ENCODE measurements at regions not wholly inside any gene's neighbourhood (a gene's known extent, or its start where the extent isn't known, plus 50 kb on each side); places are given as distances from the start of the nearest gene placed in this dataset.

- H3K4me1 ChIP-seq (ENCODE audit: control insufficient read depth in 1 of 2, extremely low read depth in 1 of 2, insufficient read depth in 2 of 2, low read length in 2 of 2) = peaks cover 0 to 3% of the 10 kb centered on the region in 2 experiments
- no peaks in the 10 kb centered on the region for H3K36me3 ChIP-seq (ENCODE audit: control insufficient read depth in 2 of 2, extremely low read depth in 1 of 2, insufficient read depth in 1 of 2, low read length in 1 of 2)
- H3K27me3 ChIP-seq (replicated peaks in 1 of 2; ENCODE audit: control insufficient read depth in 2 of 2, extremely low read depth in 1 of 2, insufficient read depth in 2 of 2, low read length in 1 of 2) = peaks cover 0 to 11% of the 10 kb centered on the region in 2 experiments
- no peak overlapping the region for H3K4me3 ChIP-seq (ENCODE audit: control insufficient read depth in 1 of 2, extremely low read depth in 1 of 2, low read length in 1 of 2)
- H3K4me1 Mint-ChIP-seq = peaks cover 2 to 6% (median 4%) of the 10 kb centered on the region in 3 donors
- peak overlapping the region in 1 of 3 donors; percentile 18 for H3K4me3 Mint-ChIP-seq
- no peaks in the 10 kb centered on the region for H3K9me3 ChIP-seq
- H3K27ac Mint-ChIP-seq = no peak overlapping the region
- 30% methylated on average over 20 of the region's 27 CpGs for WGBS (ENCODE audit: insufficient coverage)
- ChIA-PET CTCF (interaction anchor here (0.5 to 1.0 kb wide), 3 partner anchors 15 to 1153 kb away, joined by 3 read pairs; no protein-coding TSS in a partner anchor), POLR2A (no interaction called here)
- peaks cover 15 to 17% of the 10 kb centered on the region in 2 donors for H3K27me3 Mint-ChIP-seq
- peak in 3 of 4 experiments; percentile 43 to 65 (median 65) for ATAC-seq (replicated peaks in 1 of 4)
- H3K36me3 Mint-ChIP-seq = no peaks in the 10 kb centered on the region
- no peaks in the 10 kb centered on the region for H3K9me3 Mint-ChIP-seq
- DNase-seq = peak in 24 of 35 experiments; percentile 2 to 53 (median 11)
- H3K27ac ChIP-seq (ENCODE audit: low read length) = no peak overlapping the region
Observed at GRCh38 chr7:34320926-34321661, 336.9 kb upstream of the NPSR1 start.

GRCh38 chr7:34322841-34323240 is 335.2 kb upstream of the NPSR1 start:
- no CpG with 5 or more reads among the region's 2 CpGs for WGBS (ENCODE audit: insufficient coverage)
- ATAC-seq (replicated peaks in 1 of 4) (no peak), DNase-seq (no peak)
- H3K27ac ChIP-seq (ENCODE audit: low read length) = no peak overlapping the region
- H3K36me3 ChIP-seq (ENCODE audit: control insufficient read depth in 2 of 2, extremely low read depth in 1 of 2, insufficient read depth in 1 of 2, low read length in 1 of 2) = no peaks in the 10 kb centered on the region
- Mint-ChIP-seq H3K4me1 (peaks cover 2 to 6% (median 4%) of the 10 kb centered on the region in 3 donors), H3K27ac (no peak overlapping the region), H3K9me3 (no peaks in the 10 kb centered on the region), H3K36me3 (no peaks in the 10 kb centered on the region), H3K4me3 (no peak overlapping the region), H3K27me3 (peaks cover 16 to 17% of the 10 kb centered on the region in 2 donors)
- H3K9me3 ChIP-seq = no peaks in the 10 kb centered on the region
- peaks cover 0 to 3% of the 10 kb centered on the region in 2 experiments for H3K4me1 ChIP-seq (ENCODE audit: control insufficient read depth in 1 of 2, extremely low read depth in 1 of 2, insufficient read depth in 2 of 2, low read length in 2 of 2)
- POLR2A ChIA-PET = no interaction called here
- no peak overlapping the region for H3K4me3 ChIP-seq (ENCODE audit: control insufficient read depth in 1 of 2, extremely low read depth in 1 of 2, low read length in 1 of 2)
- CTCF ChIA-PET = no interaction called here
- peaks cover 0 to 11% of the 10 kb centered on the region in 2 experiments for H3K27me3 ChIP-seq (replicated peaks in 1 of 2; ENCODE audit: control insufficient read depth in 2 of 2, extremely low read depth in 1 of 2, insufficient read depth in 2 of 2, low read length in 1 of 2)

GRCh38 chr7:34327681-34328080 is 330.3 kb upstream of the NPSR1 start:
- H3K27ac ChIP-seq (ENCODE audit: low read length) = no peak overlapping the region
- H3K4me1 ChIP-seq (ENCODE audit: control insufficient read depth in 1 of 2, extremely low read depth in 1 of 2, insufficient read depth in 2 of 2, low read length in 2 of 2) = no peaks in the 10 kb centered on the region
- 89% methylated on average over 1 of the region's 1 CpG for WGBS (ENCODE audit: insufficient coverage)
- no peak for DNase-seq
- Mint-ChIP-seq H3K36me3 (no peaks in the 10 kb centered on the region), H3K9me3 (no peaks in the 10 kb centered on the region), H3K4me3 (no peak overlapping the region), H3K27me3 (peaks cover 4 to 6% of the 10 kb centered on the region in 2 donors), H3K4me1 (no peaks in the 10 kb centered on the region), H3K27ac (no peak overlapping the region)
- no peak for ATAC-seq (replicated peaks in 1 of 4)
- no peaks in the 10 kb centered on the region for H3K9me3 ChIP-seq
- H3K4me3 ChIP-seq (ENCODE audit: control insufficient read depth in 1 of 2, extremely low read depth in 1 of 2, low read length in 1 of 2) = no peak overlapping the region
- ChIA-PET POLR2A (no interaction called here), CTCF (no interaction called here)
- H3K27me3 ChIP-seq (replicated peaks in 1 of 2; ENCODE audit: control insufficient read depth in 2 of 2, extremely low read depth in 1 of 2, insufficient read depth in 2 of 2, low read length in 1 of 2) = peaks cover 0 to 2% of the 10 kb centered on the region in 2 experiments
- no peaks in the 10 kb centered on the region for H3K36me3 ChIP-seq (ENCODE audit: control insufficient read depth in 2 of 2, extremely low read depth in 1 of 2, insufficient read depth in 1 of 2, low read length in 1 of 2)

- Mint-ChIP-seq H3K9me3 (peaks cover 0 to 13% (median 0%) of the 10 kb centered on the region in 3 donors), H3K4me3 (no peak overlapping the region), H3K27me3 (peaks cover 0 to 1% of the 10 kb centered on the region in 2 donors), H3K36me3 (no peaks in the 10 kb centered on the region), H3K4me1 (no peaks in the 10 kb centered on the region), H3K27ac (no peak overlapping the region)
- Histone ChIP-seq H3K27ac (ENCODE audit: low read length) (no peak overlapping the region), H3K36me3 (ENCODE audit: control insufficient read depth in 2 of 2, extremely low read depth in 1 of 2, insufficient read depth in 1 of 2, low read length in 1 of 2) (no peaks in the 10 kb centered on the region), H3K4me1 (ENCODE audit: control insufficient read depth in 1 of 2, extremely low read depth in 1 of 2, insufficient read depth in 2 of 2, low read length in 2 of 2) (no peaks in the 10 kb centered on the region), H3K9me3 (no peaks in the 10 kb centered on the region), H3K4me3 (ENCODE audit: control insufficient read depth in 1 of 2, extremely low read depth in 1 of 2, low read length in 1 of 2) (no peak overlapping the region), H3K27me3 (replicated peaks in 1 of 2; ENCODE audit: control insufficient read depth in 2 of 2, extremely low read depth in 1 of 2, insufficient read depth in 2 of 2, low read length in 1 of 2) (no peaks in the 10 kb centered on the region)
- ChIA-PET CTCF (no interaction called here), POLR2A (no interaction called here)
- ATAC-seq (replicated peaks in 1 of 4) = no peak
- 71% methylated on average over 1 of the region's 3 CpGs for WGBS (ENCODE audit: insufficient coverage)
- no peak for DNase-seq
Observed at GRCh38 chr7:34330308-34330707, 327.7 kb upstream of the NPSR1 start.

- Histone ChIP-seq H3K4me1 (ENCODE audit: control insufficient read depth in 1 of 2, extremely low read depth in 1 of 2, insufficient read depth in 2 of 2, low read length in 2 of 2) (no peaks in the 10 kb centered on the region), H3K4me3 (ENCODE audit: control insufficient read depth in 1 of 2, extremely low read depth in 1 of 2, low read length in 1 of 2) (no peak overlapping the region), H3K27me3 (replicated peaks in 1 of 2; ENCODE audit: control insufficient read depth in 2 of 2, extremely low read depth in 1 of 2, insufficient read depth in 2 of 2, low read length in 1 of 2) (no peaks in the 10 kb centered on the region), H3K27ac (ENCODE audit: low read length) (no peak overlapping the region), H3K9me3 (no peaks in the 10 kb centered on the region), H3K36me3 (ENCODE audit: control insufficient read depth in 2 of 2, extremely low read depth in 1 of 2, insufficient read depth in 1 of 2, low read length in 1 of 2) (no peaks in the 10 kb centered on the region)
- no peak for DNase-seq
- no peak for ATAC-seq (replicated peaks in 1 of 4)
- H3K36me3 Mint-ChIP-seq = no peaks in the 10 kb centered on the region
- no peak overlapping the region for H3K4me3 Mint-ChIP-seq
- WGBS (ENCODE audit: insufficient coverage) = 38% methylated on average over 1 of the region's 2 CpGs
- no peaks in the 10 kb centered on the region for H3K4me1 Mint-ChIP-seq
- H3K27me3 Mint-ChIP-seq = peaks cover 0 to 1% of the 10 kb centered on the region in 2 donors
- H3K9me3 Mint-ChIP-seq = peaks cover 0 to 13% (median 0%) of the 10 kb centered on the region in 3 donors
- ChIA-PET CTCF (no interaction called here), POLR2A (no interaction called here)
- no peak overlapping the region for H3K27ac Mint-ChIP-seq
Observed at GRCh38 chr7:34331102-34331501, 326.9 kb upstream of the NPSR1 start.

GRCh38 chr7:34332006-34332405 is 326.0 kb upstream of the NPSR1 start:
- Mint-ChIP-seq H3K36me3 (no peaks in the 10 kb centered on the region), H3K4me3 (no peak overlapping the region), H3K4me1 (no peaks in the 10 kb centered on the region), H3K9me3 (peaks cover 0 to 14% (median under 1%) of the 10 kb centered on the region in 3 donors), H3K27ac (no peak overlapping the region), H3K27me3 (no peaks in the 10 kb centered on the region)
- Histone ChIP-seq H3K9me3 (no peaks in the 10 kb centered on the region), H3K4me3 (ENCODE audit: control insufficient read depth in 1 of 2, extremely low read depth in 1 of 2, low read length in 1 of 2) (no peak overlapping the region), H3K4me1 (ENCODE audit: control insufficient read depth in 1 of 2, extremely low read depth in 1 of 2, insufficient read depth in 2 of 2, low read length in 2 of 2) (no peaks in the 10 kb centered on the region), H3K27ac (ENCODE audit: low read length) (no peak overlapping the region), H3K36me3 (ENCODE audit: control insufficient read depth in 2 of 2, extremely low read depth in 1 of 2, insufficient read depth in 1 of 2, low read length in 1 of 2) (no peaks in the 10 kb centered on the region), H3K27me3 (replicated peaks in 1 of 2; ENCODE audit: control insufficient read depth in 2 of 2, extremely low read depth in 1 of 2, insufficient read depth in 2 of 2, low read length in 1 of 2) (no peaks in the 10 kb centered on the region)
- ChIA-PET POLR2A (no interaction called here), CTCF (no interaction called here)
- ATAC-seq (replicated peaks in 1 of 4) (no peak), DNase-seq (no peak)
- 85% methylated on average over 4 of the region's 4 CpGs for WGBS (ENCODE audit: insufficient coverage)
